GM21360 (cell line): ENCODE measurements at regions not wholly inside any gene's neighbourhood (a gene's known extent, or its start where the extent isn't known, plus 50 kb on each side); places are given as distances from the start of the nearest gene placed in this dataset.
"Not testable (repeated sequence)": the region's sequence is repeated elsewhere in the genome, so short reads cannot be mapped to it uniquely, and the experiment has no call there.

Experiments used
- ATAC-seq: cut with Tn5 transposase; IDR thresholded peaks from one replicate; pipeline ENCODE4 v1.9.1; 2021; ENCODE audit warnings: mild to moderate bottlenecking, moderate library complexity; ENCODE audit not compliant: unreplicated experiment

- ATAC-seq, result no peak
Observed at GRCh38 chr13:78876915-78877549, 218.1 kb upstream of the OBI1 start.

- peak; percentile 74 for ATAC-seq
Observed at GRCh38 chr13:78875792-78876580, 217.0 kb upstream of the OBI1 start.

GRCh38 chr13:78868991-78869390, 210.0 kb upstream of the OBI1 start:
- ATAC-seq, result no peak

- no peak for ATAC-seq
Observed at GRCh38 chr13:78867655-78868054, 208.7 kb upstream of the OBI1 start.

GRCh38 chr13:78866076-78866475, 207.1 kb upstream of the OBI1 start:
- ATAC-seq, result not testable (repeated sequence)

- ATAC-seq, result no peak
Observed at GRCh38 chr13:78862446-78862845, 203.5 kb upstream of the OBI1 start.

- ATAC-seq, result no peak
Observed at GRCh38 chr13:78852709-78853108, 193.8 kb upstream of the OBI1 start.

GRCh38 chr13:78845656-78846365, 186.9 kb upstream of the OBI1 start:
- ATAC-seq, result no peak

GRCh38 chr13:78844106-78844505, 185.2 kb upstream of the OBI1 start:
- ATAC-seq, result no peak

- ATAC-seq, result no peak
Observed at GRCh38 chr13:78841358-78841963, 182.5 kb upstream of the OBI1 start.

GRCh38 chr13:78836238-78836784, 177.4 kb upstream of the OBI1 start:
- no peak for ATAC-seq

- ATAC-seq, result no peak
Observed at GRCh38 chr13:78832461-78832860, 173.5 kb upstream of the OBI1 start.

GRCh38 chr13:78830508-78830907, 171.6 kb upstream of the OBI1 start:
- no peak for ATAC-seq

GRCh38 chr13:78829821-78830220, 170.9 kb upstream of the OBI1 start:
- no peak for ATAC-seq

GRCh38 chr13:78827471-78827870, 168.5 kb upstream of the OBI1 start:
- ATAC-seq, result no peak

GRCh38 chr13:78826936-78827335, 168.0 kb upstream of the OBI1 start:
- no peak for ATAC-seq

GRCh38 chr13:78826312-78826711, 167.4 kb upstream of the OBI1 start:
- no peak for ATAC-seq

GRCh38 chr13:78820541-78820940, 161.6 kb upstream of the OBI1 start:
- no peak for ATAC-seq

- ATAC-seq, result no peak
Observed at GRCh38 chr13:78816592-78816991, 157.6 kb upstream of the OBI1 start.

- ATAC-seq, result no peak
Observed at GRCh38 chr13:78816154-78816553, 157.2 kb upstream of the OBI1 start.

- ATAC-seq, result no peak
Observed at GRCh38 chr13:78806457-78806856, 147.5 kb upstream of the OBI1 start.
